HL-60 (cell line): ENCODE measurements at regions not wholly inside any gene's neighbourhood (a gene's known extent, or its start where the extent isn't known, plus 50 kb on each side); places are given as distances from the start of the nearest gene placed in this dataset.

Experiments used
- DNase-seq, 2 experiments: peaks; one replicate each; pipeline ENCODE4 v3.0.0-alpha.2; 2010 to 2020; ENCODE audit warnings: low read depth in 1 of 2, low spot score in 1 of 2
- H3K27ac ChIP-seq: fragments of 250-450 bp; sonication (Bioruptor Pico); replicated peaks from 2 replicates; pipeline ENCODE4 v1.5.1; 2020; ENCODE audit warnings: mild to moderate bottlenecking, moderate library complexity
- H3K27me3 ChIP-seq: fragments of 250-450 bp; sonication (Bioruptor Pico); 2 replicates; pipeline ENCODE4 v1.5.1; 2021; ENCODE audit warnings: mild to moderate bottlenecking, moderate library complexity; ENCODE audit not compliant: insufficient read depth, poor library complexity, severe bottlenecking
- H3K4me3 ChIP-seq: replicated peaks from 2 replicates; pipeline ENCODE4 v1.5.1; 2011; ENCODE audit warnings: mild to moderate bottlenecking, control low read depth, low read length; ENCODE audit not compliant: insufficient read depth
- CTCF ChIP-seq: IDR thresholded peaks from one replicate; pipeline ENCODE4 v1.5.1; 2011; ENCODE audit warnings: low read length, control low read depth, inconsistent platforms; ENCODE audit not compliant: insufficient read depth
- GABPA ChIP-seq: IDR thresholded peaks from 2 replicates; pipeline ENCODE4 v1.6.1; 2012; ENCODE audit warnings: low read depth
- POLR2AphosphoS5 ChIP-seq: IDR thresholded peaks from 2 replicates; pipeline ENCODE4 v1.6.1; 2012; ENCODE audit warnings: low read depth
- REST ChIP-seq: IDR thresholded peaks from 2 replicates; pipeline ENCODE4 v1.6.1; 2012; ENCODE audit warnings: low read depth; ENCODE audit not compliant: insufficient replicate concordance
- SPI1 ChIP-seq: IDR thresholded peaks from 2 replicates; pipeline ENCODE4 v1.6.1; 2012; ENCODE audit warnings: low read depth, mild to moderate bottlenecking, borderline replicate concordance

GRCh38 chr11:56816259-56816658 lies 67.8 kb upstream of the OR9G4 start:
- Histone ChIP-seq H3K4me3 (no peak overlapping the region), H3K27ac (no peak overlapping the region)
- no peak for DNase-seq

GRCh38 chr11:56808326-56808725 lies 59.8 kb upstream of the OR9G4 start:
- Histone ChIP-seq H3K27me3 (no peaks in the 10 kb centered on the region), H3K27ac (no peak overlapping the region), H3K4me3 (no peak overlapping the region)
- no peak for DNase-seq
- TF ChIP-seq REST, result no peak
- no peak for TF ChIP-seq POLR2AphosphoS5
- no peak for TF ChIP-seq GABPA
- no peak for TF ChIP-seq CTCF
- no peak for TF ChIP-seq SPI1

More at GRCh38 chr11:56816259-56816658, 67.8 kb upstream of the OR9G4 start:
- H3K27me3 ChIP-seq, result no peaks in the 10 kb centered on the region
- no peak for TF ChIP-seq SPI1
- TF ChIP-seq REST, result no peak
- TF ChIP-seq POLR2AphosphoS5, result no peak
- TF ChIP-seq CTCF, result no peak
- TF ChIP-seq GABPA, result no peak

GRCh38 chr11:56799691-56800210 lies 51.3 kb upstream of the OR9G4 start:
- no peak for DNase-seq
- Histone ChIP-seq H3K27ac (no peak overlapping the region), H3K27me3 (no peaks in the 10 kb centered on the region), H3K4me3 (no peak overlapping the region)
- TF ChIP-seq CTCF (no peak), REST (no peak), POLR2AphosphoS5 (no peak), SPI1 (no peak), GABPA (no peak)
